Endodermal cell (in vitro differentiated cells): ENCODE measurements at regions not wholly inside any gene's neighbourhood (a gene's known extent, or its start where the extent isn't known, plus 50 kb on each side); places are given as distances from the start of the nearest gene placed in this dataset.

Experiments used
- DNase-seq: peaks from one replicate; pipeline ENCODE4 v3.0.0-alpha.2; 2017
- H3K27ac ChIP-seq: 2 replicates; pipeline ENCODE4 v1.5.1; 2013; ENCODE audit warnings: mild to moderate bottlenecking, low read depth, low read length, moderate library complexity
- H3K27me3 ChIP-seq: 2 replicates; pipeline ENCODE4 v1.6.1; 2013; ENCODE audit warnings: mild to moderate bottlenecking, low read length, moderate library complexity; ENCODE audit not compliant: insufficient read depth, control insufficient read depth, poor library complexity, severe bottlenecking
- H3K36me3 ChIP-seq: 2 replicates; pipeline ENCODE4 v1.7.0; 2013; ENCODE audit warnings: mild to moderate bottlenecking, low read length, moderate library complexity; ENCODE audit not compliant: control insufficient read depth, insufficient read depth
- H3K4me1 ChIP-seq: one replicate; pipeline ENCODE4 v1.7.0; 2013; ENCODE audit warnings: low read length; ENCODE audit not compliant: control insufficient read depth, insufficient read depth
- H3K4me3 ChIP-seq: 2 replicates; pipeline ENCODE4 v1.5.1; 2013; ENCODE audit warnings: mild to moderate bottlenecking, low read length, moderate library complexity
- H3K9ac ChIP-seq: 2 replicates; pipeline ENCODE4 v1.6.1; 2013; ENCODE audit warnings: mild to moderate bottlenecking, low read length, moderate library complexity; ENCODE audit not compliant: poor library complexity, severe bottlenecking; ENCODE audit errors: extremely low read depth
- H3K9me3 ChIP-seq: 2 replicates; pipeline ENCODE4 v1.6.1; 2013; ENCODE audit warnings: mild to moderate bottlenecking, low read length, moderate library complexity; ENCODE audit not compliant: control insufficient read depth
- H3K27ac Mint-ChIP-seq: 2 replicates; pipeline ENCODE4 v1.8.0; 2020; ENCODE audit warnings: mixed read lengths
- H3K27me3 Mint-ChIP-seq: 2 replicates; pipeline ENCODE4 v1.8.0; 2021; ENCODE audit warnings: mild to moderate bottlenecking, mixed read lengths; ENCODE audit not compliant: insufficient read depth
- H3K36me3 Mint-ChIP-seq: 2 replicates; pipeline ENCODE4 v1.8.0; 2020; ENCODE audit warnings: low read depth, mixed read lengths
- H3K4me1 Mint-ChIP-seq: 2 replicates; pipeline ENCODE4 v1.8.0; 2020; ENCODE audit warnings: mixed read lengths
- H3K4me3 Mint-ChIP-seq: 2 replicates; pipeline ENCODE4 v1.8.0; 2020; ENCODE audit warnings: mild to moderate bottlenecking, moderate library complexity, mixed read lengths
- H3K9me3 Mint-ChIP-seq: 2 replicates; pipeline ENCODE4 v1.8.0; 2020; ENCODE audit warnings: mild to moderate bottlenecking, mixed read lengths
- WGBS, 2 experiments: methylation state at CpG; one replicate each; pipeline versions ENCODE4 v1.1.5 to v1.1.7; 2013; ENCODE audit warnings: missing lambda C conversion rate in 2 of 2, mixed read lengths in 1 of 2; ENCODE audit not compliant: insufficient coverage in 1 of 2, insufficient read length in 1 of 2; 5-methylcytosine and 5-hydroxymethylcytosine counted together
- TF ChIP-seq, protein P1 (sequence below): fragments of 200-600 bp; sonication (generic); conservative IDR thresholded peaks from 2 replicates; pipeline ENCODE4 v1.5.0; 2021; ENCODE audit warnings: antibody characterized with exemption, mild to moderate bottlenecking

DNA sequence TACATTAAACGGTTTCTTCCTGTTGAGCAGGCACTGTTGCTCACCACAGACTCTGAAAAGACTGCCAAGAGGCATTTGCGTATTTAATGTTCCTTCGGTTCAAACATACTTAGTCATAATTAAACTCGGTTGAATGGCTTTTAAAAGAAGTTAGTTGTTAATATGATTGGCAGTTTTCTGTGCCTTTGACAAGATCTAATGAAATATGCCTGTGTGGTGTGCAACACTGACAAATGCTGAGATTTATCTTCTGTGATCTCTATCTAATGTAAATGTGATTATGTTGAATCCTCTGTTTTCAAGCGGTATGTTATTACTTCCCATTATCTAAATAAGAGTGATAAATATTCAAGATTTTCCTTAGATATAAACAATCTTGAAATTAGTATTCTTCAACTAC, 1046.6 kb downstream of the CDH8 start:
- no peak overlapping the region for H3K27ac Mint-ChIP-seq
- no peaks in the 10 kb centered on the region for H3K4me1 Mint-ChIP-seq
- H3K36me3 Mint-ChIP-seq: no peaks in the 10 kb centered on the region
- no peaks in the 10 kb centered on the region for H3K9me3 ChIP-seq
- H3K4me1 ChIP-seq: no peaks in the 10 kb centered on the region
- 70 to 100% methylated on average over 2 to 4 of the region's 5 CpGs for whole genome bisulfite sequencing, 2 experiments
- H3K9me3 Mint-ChIP-seq: no peaks in the 10 kb centered on the region
- H3K27me3 ChIP-seq: no peaks in the 10 kb centered on the region
- H3K4me3 Mint-ChIP-seq: no peak overlapping the region
- H3K27ac ChIP-seq: no peak overlapping the region
- no peaks in the 10 kb centered on the region for H3K27me3 Mint-ChIP-seq
- no peak overlapping the region for H3K9ac ChIP-seq
- TF ChIP-seq, protein P1, sequence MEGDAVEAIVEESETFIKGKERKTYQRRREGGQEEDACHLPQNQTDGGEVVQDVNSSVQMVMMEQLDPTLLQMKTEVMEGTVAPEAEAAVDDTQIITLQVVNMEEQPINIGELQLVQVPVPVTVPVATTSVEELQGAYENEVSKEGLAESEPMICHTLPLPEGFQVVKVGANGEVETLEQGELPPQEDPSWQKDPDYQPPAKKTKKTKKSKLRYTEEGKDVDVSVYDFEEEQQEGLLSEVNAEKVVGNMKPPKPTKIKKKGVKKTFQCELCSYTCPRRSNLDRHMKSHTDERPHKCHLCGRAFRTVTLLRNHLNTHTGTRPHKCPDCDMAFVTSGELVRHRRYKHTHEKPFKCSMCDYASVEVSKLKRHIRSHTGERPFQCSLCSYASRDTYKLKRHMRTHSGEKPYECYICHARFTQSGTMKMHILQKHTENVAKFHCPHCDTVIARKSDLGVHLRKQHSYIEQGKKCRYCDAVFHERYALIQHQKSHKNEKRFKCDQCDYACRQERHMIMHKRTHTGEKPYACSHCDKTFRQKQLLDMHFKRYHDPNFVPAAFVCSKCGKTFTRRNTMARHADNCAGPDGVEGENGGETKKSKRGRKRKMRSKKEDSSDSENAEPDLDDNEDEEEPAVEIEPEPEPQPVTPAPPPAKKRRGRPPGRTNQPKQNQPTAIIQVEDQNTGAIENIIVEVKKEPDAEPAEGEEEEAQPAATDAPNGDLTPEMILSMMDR: no peak
- DNase-seq: no peak
- no peaks in the 10 kb centered on the region for H3K36me3 ChIP-seq
- no peak overlapping the region for H3K4me3 ChIP-seq

DNA sequence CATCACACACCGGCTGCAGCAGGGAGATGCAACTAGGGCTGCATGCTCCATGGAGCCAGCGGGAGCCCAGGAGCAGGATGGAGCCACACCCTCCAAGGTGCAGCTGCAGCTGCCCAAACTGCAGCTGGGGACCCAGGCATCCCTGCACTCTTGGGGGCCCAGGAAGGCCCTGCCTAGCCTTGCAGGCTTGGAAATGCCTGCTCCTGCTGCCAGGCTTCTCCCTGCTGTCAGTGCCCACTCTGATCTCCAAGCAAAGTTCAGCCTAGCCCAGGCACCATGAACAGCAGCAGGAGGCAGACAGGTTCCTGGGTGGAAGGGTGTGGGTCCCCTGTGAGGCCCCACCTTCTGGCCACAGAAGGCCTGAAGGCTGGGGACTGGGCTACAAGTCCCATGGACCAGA, 1057.1 kb downstream of the CDH8 start:
- Mint-ChIP-seq H3K36me3 (no peaks in the 10 kb centered on the region), H3K9me3 (no peaks in the 10 kb centered on the region), H3K27ac (no peak overlapping the region), H3K4me3 (no peak overlapping the region), H3K27me3 (no peaks in the 10 kb centered on the region), H3K4me1 (no peaks in the 10 kb centered on the region)
- Histone ChIP-seq H3K36me3 (no peaks in the 10 kb centered on the region), H3K9ac (no peak overlapping the region), H3K27ac (no peak overlapping the region), H3K4me3 (no peak overlapping the region), H3K27me3 (no peaks in the 10 kb centered on the region), H3K4me1 (no peaks in the 10 kb centered on the region), H3K9me3 (no peaks in the 10 kb centered on the region)
- TF ChIP-seq, protein P1: no peak
- WGBS, 2 experiments: 67 to 89% methylated on average over 2 of the region's 2 CpGs
- no peak for DNase-seq

DNA sequence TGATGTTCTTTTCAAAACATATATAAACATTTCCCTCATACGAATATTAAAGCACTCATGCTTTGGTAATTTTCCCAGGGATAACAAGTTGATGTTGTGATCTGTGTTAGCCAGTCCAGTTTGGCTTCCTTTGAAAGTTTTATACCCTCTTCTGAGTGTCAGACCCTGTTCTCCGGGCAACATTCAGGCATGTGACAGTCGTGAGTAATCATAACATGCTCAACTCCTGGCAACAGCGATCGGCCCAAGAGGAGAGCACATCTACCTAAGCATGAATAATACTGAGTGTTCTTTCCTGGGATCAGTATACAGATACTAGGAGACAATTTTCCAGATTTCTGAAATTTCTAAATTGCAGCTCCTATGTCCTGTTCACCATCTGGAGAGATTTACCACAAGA, 1086.4 kb downstream of the CDH8 start:
- Mint-ChIP-seq H3K27ac (no peak overlapping the region), H3K9me3 (no peaks in the 10 kb centered on the region), H3K4me1 (no peaks in the 10 kb centered on the region), H3K4me3 (no peak overlapping the region), H3K36me3 (no peaks in the 10 kb centered on the region), H3K27me3 (peaks cover 3% of the 10 kb centered on the region)
- DNase-seq: no peak
- H3K27me3 ChIP-seq: no peaks in the 10 kb centered on the region
- no peaks in the 10 kb centered on the region for H3K36me3 ChIP-seq
- 41 to 84% methylated on average over 4 of the region's 5 CpGs for WGBS, 2 experiments
- no peak overlapping the region for H3K4me3 ChIP-seq
- no peak overlapping the region for H3K27ac ChIP-seq
- no peaks in the 10 kb centered on the region for H3K4me1 ChIP-seq
- H3K9ac ChIP-seq: no peak overlapping the region
- no peaks in the 10 kb centered on the region for H3K9me3 ChIP-seq
- TF ChIP-seq, protein P1: no peak
